ENCODE measurements at regions not wholly inside any gene's neighbourhood (a gene's known extent, or its start where the extent isn't known, plus 50 kb on each side); places are given as distances from the start of the nearest gene placed in this dataset.

- no peaks in the 10 kb centered on the region for H3K9me3 ChIP-seq (replicated peaks in 1 of 3)
- no peak overlapping the region for H3K4me3 ChIP-seq
- no peaks in the 10 kb centered on the region for H3K27me3 ChIP-seq
- H3K27ac ChIP-seq = no peak overlapping the region
- 73 to 91% (median 84%) methylated on average over 1 of the region's 1 CpG for WGBS, 4 donors
- H3K36me3 ChIP-seq (replicated peaks in 1 of 2) = no peaks in the 10 kb centered on the region
- H3K4me1 ChIP-seq (replicated peaks in 1 of 2) = no peaks in the 10 kb centered on the region
- intact Hi-C loops (cut with DNase I) = no loop called here
- no peak for DNase-seq
- no peak for TF ChIP-seq POLR2A (IDR thresholded peaks at IDR 0.05)
- TF ChIP-seq CTCF (IDR thresholded peaks at IDR 0.05) = no peak
Measured at GRCh38 chr13:104376588-104376987, 1310.4 kb upstream of the SLC10A2 start.

GRCh38 chr13:104375614-104376013, 1309.4 kb upstream of the SLC10A2 start:
- Histone ChIP-seq H3K27me3 (no peaks in the 10 kb centered on the region), H3K4me1 (replicated peaks in 1 of 2) (no peaks in the 10 kb centered on the region), H3K9me3 (replicated peaks in 1 of 3) (no peaks in the 10 kb centered on the region), H3K27ac (no peak overlapping the region), H3K4me3 (no peak overlapping the region), H3K36me3 (replicated peaks in 1 of 2) (no peaks in the 10 kb centered on the region)
- intact Hi-C loops (cut with DNase I) = no loop called here
- WGBS, 4 donors = 60 to 82% (median 71%) methylated on average over 1 of the region's 1 CpG
- TF ChIP-seq POLR2A (IDR thresholded peaks at IDR 0.05) = no peak
- TF ChIP-seq CTCF (IDR thresholded peaks at IDR 0.05) = no peak
- no peak for DNase-seq

- no peaks in the 10 kb centered on the region for H3K9me3 ChIP-seq (replicated peaks in 1 of 3)
- WGBS, 4 donors = 57 to 66% (median 61%) methylated on average over 6 of the region's 6 CpGs
- intact Hi-C loops (cut with DNase I) = no loop called here
Measured at GRCh38 chr13:104372095-104372655, 1306.0 kb upstream of the SLC10A2 start.

GRCh38 chr13:104365430-104365829, 1299.2 kb upstream of the SLC10A2 start:
- Histone ChIP-seq H3K27ac (no peak overlapping the region), H3K27me3 (no peaks in the 10 kb centered on the region), H3K4me1 (replicated peaks in 1 of 2) (no peaks in the 10 kb centered on the region), H3K4me3 (no peak overlapping the region), H3K36me3 (replicated peaks in 1 of 2) (no peaks in the 10 kb centered on the region), H3K9me3 (replicated peaks in 1 of 3) (no peaks in the 10 kb centered on the region)
- 78 to 85% (median 79%) methylated on average over 2 of the region's 2 CpGs for WGBS, 4 donors
- TF ChIP-seq POLR2A (IDR thresholded peaks at IDR 0.05) = no peak
- no peak for TF ChIP-seq CTCF (IDR thresholded peaks at IDR 0.05)
- no peak for DNase-seq
- intact Hi-C loops (cut with DNase I) = no loop called here

More at GRCh38 chr13:104372095-104372655, 1306.0 kb upstream of the SLC10A2 start:
- H3K36me3 ChIP-seq (replicated peaks in 1 of 2) = no peaks in the 10 kb centered on the region
- no peak overlapping the region for H3K27ac ChIP-seq
- no peak for TF ChIP-seq CTCF (IDR thresholded peaks at IDR 0.05)
- no peak for TF ChIP-seq POLR2A (IDR thresholded peaks at IDR 0.05)
- no peaks in the 10 kb centered on the region for H3K27me3 ChIP-seq
- no peak for DNase-seq
- H3K4me3 ChIP-seq = no peak overlapping the region
- no peaks in the 10 kb centered on the region for H3K4me1 ChIP-seq (replicated peaks in 1 of 2)
